Tibial nerve (tissue), 4 donors: ENCODE measurements at regions not wholly inside any gene's neighbourhood (a gene's known extent, or its start where the extent isn't known, plus 50 kb on each side); places are given as distances from the start of the nearest gene placed in this dataset.

Experiments
- EP300 ChIP-seq, 2 donors: sonication (generic); formaldehyde crosslinking; IDR thresholded peaks; one replicate each; pipeline ENCODE4 v1.6.1; 2017; ENCODE audit warnings: antibody characterized with exemption in 2 of 2, mild to moderate bottlenecking in 1 of 2
- POLR2A ChIP-seq, 2 donors: fragments of 450-650 bp; IDR thresholded peaks; one replicate each; pipeline ENCODE4 v1.6.1; 2017; ENCODE audit warnings: antibody characterized with exemption in 2 of 2, mild to moderate bottlenecking in 2 of 2, moderate library complexity in 2 of 2
- TF ChIP-seq, protein P1 (sequence below), 5 experiments: fragments of 200-600 bp in 3 of 5; fragments of 450-650 bp in 2 of 5; sonication (generic) in 3 of 5; IDR thresholded peaks; one replicate each; pipeline ENCODE4 v1.5.1; 2016 to 2019; ENCODE audit warnings: antibody characterized with exemption in 5 of 5, mild to moderate bottlenecking in 3 of 5, moderate library complexity in 2 of 5

DNA sequence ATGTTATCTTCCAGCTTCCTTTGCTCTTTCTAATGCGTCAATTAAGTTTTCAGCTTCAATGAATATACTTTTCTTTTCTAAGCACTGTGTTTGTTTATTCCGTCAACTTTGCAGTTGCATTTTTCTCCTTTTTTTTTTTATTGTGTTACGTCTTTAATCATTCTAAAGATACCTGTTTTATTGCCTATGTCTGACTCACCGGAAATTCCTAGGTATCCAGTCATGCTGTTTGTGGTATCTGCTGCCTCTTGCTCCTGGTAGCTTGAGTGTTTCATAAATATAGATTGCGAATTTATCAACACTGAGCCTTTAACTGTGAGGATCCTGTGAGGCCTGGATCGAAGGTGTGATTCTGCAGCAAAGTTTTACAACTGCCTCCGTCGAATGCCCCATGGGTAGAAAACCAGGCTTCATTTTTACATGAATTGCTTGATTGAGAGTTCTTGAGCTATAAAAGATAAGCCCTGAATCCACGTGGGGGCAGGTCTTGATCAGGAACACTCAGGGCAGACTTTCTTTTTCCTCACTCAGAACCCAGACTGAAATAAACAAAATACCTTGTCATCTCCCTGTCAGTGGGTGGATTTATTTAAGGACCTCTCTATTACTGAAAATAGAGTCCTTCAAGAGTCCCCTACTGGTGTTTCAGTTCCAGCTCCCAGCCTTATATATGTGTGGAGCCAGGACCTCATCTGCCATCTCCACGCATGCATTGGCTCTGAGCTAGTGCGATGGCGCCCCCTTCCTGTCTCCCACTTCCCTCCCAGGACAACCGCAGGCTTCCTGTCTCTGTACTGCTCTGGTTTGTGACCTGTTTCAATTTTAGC lies 60.1 kb upstream of the LRRC1 start:
- TF ChIP-seq, protein P1, sequence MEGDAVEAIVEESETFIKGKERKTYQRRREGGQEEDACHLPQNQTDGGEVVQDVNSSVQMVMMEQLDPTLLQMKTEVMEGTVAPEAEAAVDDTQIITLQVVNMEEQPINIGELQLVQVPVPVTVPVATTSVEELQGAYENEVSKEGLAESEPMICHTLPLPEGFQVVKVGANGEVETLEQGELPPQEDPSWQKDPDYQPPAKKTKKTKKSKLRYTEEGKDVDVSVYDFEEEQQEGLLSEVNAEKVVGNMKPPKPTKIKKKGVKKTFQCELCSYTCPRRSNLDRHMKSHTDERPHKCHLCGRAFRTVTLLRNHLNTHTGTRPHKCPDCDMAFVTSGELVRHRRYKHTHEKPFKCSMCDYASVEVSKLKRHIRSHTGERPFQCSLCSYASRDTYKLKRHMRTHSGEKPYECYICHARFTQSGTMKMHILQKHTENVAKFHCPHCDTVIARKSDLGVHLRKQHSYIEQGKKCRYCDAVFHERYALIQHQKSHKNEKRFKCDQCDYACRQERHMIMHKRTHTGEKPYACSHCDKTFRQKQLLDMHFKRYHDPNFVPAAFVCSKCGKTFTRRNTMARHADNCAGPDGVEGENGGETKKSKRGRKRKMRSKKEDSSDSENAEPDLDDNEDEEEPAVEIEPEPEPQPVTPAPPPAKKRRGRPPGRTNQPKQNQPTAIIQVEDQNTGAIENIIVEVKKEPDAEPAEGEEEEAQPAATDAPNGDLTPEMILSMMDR (IDR thresholded peaks at IDR 0.05) = no peak
- no peak for TF ChIP-seq POLR2A (IDR thresholded peaks at IDR 0.05)
- TF ChIP-seq EP300 (IDR thresholded peaks at IDR 0.05) = no peak
